ENCODE measurements at regions not wholly inside any gene's neighbourhood (a gene's known extent, or its start where the extent isn't known, plus 50 kb on each side); places are given as distances from the start of the nearest gene placed in this dataset.

GRCh38 chr6:95117236-95117635 lies 460.1 kb upstream of the MANEA start:
- no peak for TF ChIP-seq MAX (IDR thresholded peaks at IDR 0.05)
- no peak for TF ChIP-seq POLR2A (IDR thresholded peaks at IDR 0.05; ENCODE audit: borderline replicate concordance, extremely low read depth, insufficient read depth, insufficient read length)
- TF ChIP-seq EZH2 (IDR thresholded peaks at IDR 0.05): no peak
- no peak for TF ChIP-seq ATF3 (IDR thresholded peaks at IDR 0.05)
- TF ChIP-seq POLR2AphosphoS5 (IDR thresholded peaks at IDR 0.05; ENCODE audit: low read depth, low read length): no peak
- no peak for TF ChIP-seq CTCF (IDR thresholded peaks at IDR 0.05 in 2 of 3, conservative IDR thresholded peaks at IDR 0.05 in 1 of 3; ENCODE audit: borderline replicate concordance in 1 of 3, insufficient read depth in 1 of 3, low read depth in 2 of 3, low read length in 2 of 3)
- no peak for TF ChIP-seq CEBPB (IDR thresholded peaks at IDR 0.05; ENCODE audit: low read depth)
- TF ChIP-seq ELF1 (IDR thresholded peaks at IDR 0.05; ENCODE audit: borderline replicate concordance, low read depth): no peak
- no peak for TF ChIP-seq REST (IDR thresholded peaks at IDR 0.05; ENCODE audit: low read depth)
- no peak for TF ChIP-seq EGR1 (IDR thresholded peaks at IDR 0.05; ENCODE audit: low read depth)
